ENCODE measurements at regions not wholly inside any gene's neighbourhood (a gene's known extent, or its start where the extent isn't known, plus 50 kb on each side); places are given as distances from the start of the nearest gene placed in this dataset.
"Not testable (repeated sequence)": the region's sequence is repeated elsewhere in the genome, so short reads cannot be mapped to it uniquely, and the experiment has no call there.

GRCh38 chr2:153532140-153532539 is 53.6 kb upstream of the RPRM start:
- H3K27me3 Mint-ChIP-seq = no peaks in the 10 kb centered on the region
- H3K9me3 Mint-ChIP-seq = peaks cover 10% of the 10 kb centered on the region
- no peak for DNase-seq (ENCODE audit: low spot score)
- no peaks in the 10 kb centered on the region for H3K36me3 Mint-ChIP-seq
- no peaks in the 10 kb centered on the region for H3K4me1 Mint-ChIP-seq (ENCODE audit: low read depth in 2 of 2)
- no peak overlapping the region for H3K4me3 Mint-ChIP-seq
- no peak overlapping the region for H3K27ac Mint-ChIP-seq
- no peak for ATAC-seq

- not testable (repeated sequence) for H3K36me3 Mint-ChIP-seq; DNase-seq (ENCODE audit: low spot score); ATAC-seq; H3K27me3 Mint-ChIP-seq; H3K27ac Mint-ChIP-seq; H3K4me3 Mint-ChIP-seq; H3K4me1 Mint-ChIP-seq (ENCODE audit: low read depth in 2 of 2)
- H3K9me3 Mint-ChIP-seq = peaks cover 13% of the 10 kb centered on the region
Measured at GRCh38 chr2:153533803-153534202, 55.2 kb upstream of the RPRM start.

GRCh38 chr2:153534590-153534989 is 56.0 kb upstream of the RPRM start:
- not testable (repeated sequence) for H3K27me3 Mint-ChIP-seq; H3K9me3 Mint-ChIP-seq; H3K36me3 Mint-ChIP-seq; ATAC-seq; H3K27ac Mint-ChIP-seq; H3K4me1 Mint-ChIP-seq (ENCODE audit: low read depth in 2 of 2); H3K4me3 Mint-ChIP-seq; DNase-seq (ENCODE audit: low spot score)

GRCh38 chr2:153536115-153536514 is 57.6 kb upstream of the RPRM start:
- Mint-ChIP-seq H3K4me1 (ENCODE audit: low read depth in 2 of 2) (no peaks in the 10 kb centered on the region), H3K4me3 (no peak overlapping the region), H3K27ac (no peak overlapping the region), H3K27me3 (no peaks in the 10 kb centered on the region), H3K9me3 (peaks cover 10% of the 10 kb centered on the region), H3K36me3 (peaks cover under 1% of the 10 kb centered on the region)
- ATAC-seq (no peak), DNase-seq (ENCODE audit: low spot score) (no peak)

- ATAC-seq; H3K27me3 Mint-ChIP-seq; H3K36me3 Mint-ChIP-seq; H3K4me3 Mint-ChIP-seq; DNase-seq (ENCODE audit: low spot score); H3K4me1 Mint-ChIP-seq (ENCODE audit: low read depth in 2 of 2); H3K27ac Mint-ChIP-seq: not testable (repeated sequence)
- peaks cover 17% of the 10 kb centered on the region for H3K9me3 Mint-ChIP-seq
Measured at GRCh38 chr2:153538102-153538501, 59.5 kb upstream of the RPRM start.

DNA sequence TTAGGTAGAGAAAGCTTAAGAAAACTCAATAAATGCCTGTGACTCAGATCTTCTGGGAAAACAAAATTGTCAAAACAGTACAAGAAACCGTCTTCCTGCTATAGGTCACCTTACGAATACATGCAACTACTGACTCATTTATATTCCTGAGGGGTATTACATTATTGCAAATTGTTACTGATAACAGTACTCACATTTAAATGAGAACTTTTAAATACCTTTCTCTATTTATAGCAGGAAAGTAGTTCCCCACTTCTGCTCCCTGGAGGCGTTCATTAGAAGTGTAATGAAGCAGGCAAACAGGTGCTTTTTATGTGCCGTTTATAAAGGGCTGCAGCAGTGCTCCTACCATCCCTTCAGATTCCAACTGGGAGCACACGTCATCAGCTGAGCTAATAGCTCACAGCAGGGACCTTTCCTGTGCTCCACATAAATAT is 65.1 kb upstream of the RPRM start:
- peaks cover 8% of the 10 kb centered on the region for H3K9me3 Mint-ChIP-seq
- H3K27ac Mint-ChIP-seq = no peak overlapping the region
- H3K27me3 Mint-ChIP-seq = no peaks in the 10 kb centered on the region
- no peak overlapping the region for H3K4me3 Mint-ChIP-seq
- peaks cover 5% of the 10 kb centered on the region for H3K36me3 Mint-ChIP-seq
- no peaks in the 10 kb centered on the region for H3K4me1 Mint-ChIP-seq (ENCODE audit: low read depth in 2 of 2)
- DNase-seq (ENCODE audit: low spot score) (no peak), ATAC-seq (peak in 1 of 2 donors; percentile 33)

- Mint-ChIP-seq H3K27ac (no peak overlapping the region), H3K4me3 (no peak overlapping the region), H3K36me3 (peaks cover 2% of the 10 kb centered on the region), H3K27me3 (no peaks in the 10 kb centered on the region), H3K9me3 (peaks cover 6% of the 10 kb centered on the region), H3K4me1 (ENCODE audit: low read depth in 2 of 2) (no peaks in the 10 kb centered on the region)
- DNase-seq (ENCODE audit: low spot score) (no peak), ATAC-seq (no peak)
Measured at GRCh38 chr2:153546358-153546757, 67.8 kb upstream of the RPRM start.

DNA sequence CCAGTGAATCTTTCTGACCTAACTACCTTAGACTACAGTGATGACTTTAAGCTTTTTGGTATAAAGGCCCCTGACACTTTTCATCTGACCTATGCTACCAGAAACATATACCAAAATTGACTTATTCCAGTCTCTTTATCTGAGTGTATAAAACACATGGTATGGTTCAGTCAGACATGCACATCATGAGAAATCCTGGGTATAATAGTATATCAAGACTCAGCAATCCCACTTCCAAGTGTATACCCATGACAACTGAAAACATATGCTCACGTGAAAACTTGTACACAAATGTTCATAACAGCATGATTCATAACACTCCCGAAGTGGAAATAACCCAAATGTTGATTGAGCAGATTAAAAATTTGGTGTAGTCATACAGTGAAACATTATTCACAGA is 70.0 kb upstream of the RPRM start:
- H3K4me3 Mint-ChIP-seq = no peak overlapping the region
- no peaks in the 10 kb centered on the region for H3K9me3 Mint-ChIP-seq
- ATAC-seq (no peak), DNase-seq (ENCODE audit: low spot score) (no peak)
- no peak overlapping the region for H3K27ac Mint-ChIP-seq
- H3K36me3 Mint-ChIP-seq = no peaks in the 10 kb centered on the region
- H3K4me1 Mint-ChIP-seq (ENCODE audit: low read depth in 2 of 2) = no peaks in the 10 kb centered on the region
- no peaks in the 10 kb centered on the region for H3K27me3 Mint-ChIP-seq

DNA sequence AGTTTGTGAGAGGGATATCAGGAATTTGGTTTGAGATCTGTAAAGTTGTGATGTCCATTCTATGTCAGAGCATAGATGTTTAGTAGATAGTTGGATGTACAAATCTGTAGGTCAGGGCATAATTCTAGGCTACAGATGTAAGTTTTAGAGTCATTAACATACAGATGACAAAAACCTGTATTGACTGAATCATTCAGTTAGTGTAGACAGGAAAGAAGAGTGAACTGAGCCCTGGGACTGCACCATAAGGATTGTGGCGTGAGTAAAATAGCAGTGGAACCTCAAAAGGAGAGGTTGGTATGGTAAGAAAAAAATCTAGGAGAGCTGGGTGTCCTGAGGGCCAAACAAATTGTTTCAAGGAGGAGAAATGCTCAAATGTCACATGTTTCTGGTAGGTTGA is 73.1 kb upstream of the RPRM start:
- DNase-seq (ENCODE audit: low spot score) = no peak
- H3K27ac Mint-ChIP-seq = no peak overlapping the region
- H3K9me3 Mint-ChIP-seq = no peaks in the 10 kb centered on the region
- H3K27me3 Mint-ChIP-seq = no peaks in the 10 kb centered on the region
- no peaks in the 10 kb centered on the region for H3K4me1 Mint-ChIP-seq (ENCODE audit: low read depth in 2 of 2)
- no peak overlapping the region for H3K4me3 Mint-ChIP-seq
- H3K36me3 Mint-ChIP-seq = no peaks in the 10 kb centered on the region
- ATAC-seq = no peak

DNA sequence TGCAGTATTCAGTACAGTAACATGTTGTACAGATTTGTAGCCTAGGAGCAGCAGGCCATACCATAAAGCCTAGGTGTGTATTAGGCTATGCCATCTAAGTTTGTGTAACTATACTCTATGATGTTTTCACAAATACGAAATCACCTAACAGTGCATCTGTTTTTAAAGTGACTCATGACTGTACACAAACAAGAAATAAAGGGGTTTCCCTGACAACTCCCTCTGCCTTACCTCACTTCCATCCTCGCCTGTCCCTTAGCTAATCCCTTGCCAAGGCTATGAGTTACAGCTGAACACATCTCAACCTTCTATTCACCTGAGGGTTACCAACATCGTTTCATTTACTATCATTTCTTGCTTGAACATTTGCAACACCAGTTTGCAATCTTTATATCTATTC is 78.6 kb upstream of the RPRM start:
- ATAC-seq (no peak), DNase-seq (ENCODE audit: low spot score) (no peak)
- Mint-ChIP-seq H3K36me3 (no peaks in the 10 kb centered on the region), H3K4me3 (no peak overlapping the region), H3K27me3 (no peaks in the 10 kb centered on the region), H3K27ac (no peak overlapping the region), H3K9me3 (peaks cover 3% of the 10 kb centered on the region), H3K4me1 (ENCODE audit: low read depth in 2 of 2) (no peaks in the 10 kb centered on the region)

- ATAC-seq (no peak), DNase-seq (ENCODE audit: low spot score) (no peak)
- Mint-ChIP-seq H3K9me3 (peaks cover 3% of the 10 kb centered on the region), H3K27me3 (no peaks in the 10 kb centered on the region), H3K36me3 (no peaks in the 10 kb centered on the region), H3K4me1 (ENCODE audit: low read depth in 2 of 2) (no peaks in the 10 kb centered on the region), H3K27ac (no peak overlapping the region), H3K4me3 (no peak overlapping the region)
Measured at GRCh38 chr2:153557714-153558113, 79.2 kb upstream of the RPRM start.

GRCh38 chr2:153558247-153558646 is 79.7 kb upstream of the RPRM start:
- H3K27ac Mint-ChIP-seq = no peak overlapping the region
- DNase-seq (ENCODE audit: low spot score) (no peak), ATAC-seq (no peak)
- H3K4me3 Mint-ChIP-seq = no peak overlapping the region
- H3K9me3 Mint-ChIP-seq = peaks cover 3% of the 10 kb centered on the region
- H3K4me1 Mint-ChIP-seq (ENCODE audit: low read depth in 2 of 2) = no peaks in the 10 kb centered on the region
- H3K36me3 Mint-ChIP-seq = no peaks in the 10 kb centered on the region
- H3K27me3 Mint-ChIP-seq = no peaks in the 10 kb centered on the region

DNA sequence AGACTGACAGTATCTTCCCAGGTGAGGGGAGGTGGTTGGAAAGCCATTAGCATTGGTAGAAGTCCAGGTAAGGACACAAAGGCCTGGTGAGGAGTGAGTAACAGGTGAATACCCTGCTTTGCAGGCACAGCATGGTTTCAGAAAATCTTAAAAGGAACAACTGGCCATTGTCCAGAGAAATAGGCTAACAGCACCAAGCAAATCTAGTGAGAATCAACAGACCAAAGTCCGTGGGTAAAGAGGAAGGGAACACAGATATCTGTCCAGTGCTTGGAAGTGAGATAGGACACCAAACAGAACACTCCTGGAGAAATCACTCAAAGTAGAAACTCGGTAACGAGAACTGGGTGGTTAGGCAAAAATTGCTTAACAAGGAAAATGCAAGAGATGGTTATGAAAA is 88.8 kb upstream of the RPRM start:
- Mint-ChIP-seq H3K36me3 (no peaks in the 10 kb centered on the region), H3K27ac (no peak overlapping the region), H3K4me1 (ENCODE audit: low read depth in 2 of 2) (no peaks in the 10 kb centered on the region), H3K9me3 (peaks cover 8% of the 10 kb centered on the region), H3K4me3 (no peak overlapping the region), H3K27me3 (no peaks in the 10 kb centered on the region)
- no peak for DNase-seq (ENCODE audit: low spot score)
- ATAC-seq = no peak

- H3K27me3 Mint-ChIP-seq = no peaks in the 10 kb centered on the region
- H3K9me3 Mint-ChIP-seq = peaks cover 11% of the 10 kb centered on the region
- ATAC-seq = no peak
- DNase-seq (ENCODE audit: low spot score) = no peak
- no peaks in the 10 kb centered on the region for H3K4me1 Mint-ChIP-seq (ENCODE audit: low read depth in 2 of 2)
- no peak overlapping the region for H3K4me3 Mint-ChIP-seq
- no peak overlapping the region for H3K27ac Mint-ChIP-seq
- no peaks in the 10 kb centered on the region for H3K36me3 Mint-ChIP-seq
Measured at GRCh38 chr2:153568105-153568504, 89.5 kb upstream of the RPRM start.

GRCh38 chr2:153575171-153575853 is 96.8 kb upstream of the RPRM start:
- Mint-ChIP-seq H3K9me3 (peaks cover 24% of the 10 kb centered on the region), H3K4me3 (no peak overlapping the region)

More at GRCh38 chr2:153575171-153575853, 96.8 kb upstream of the RPRM start:
- Mint-ChIP-seq H3K27me3 (no peaks in the 10 kb centered on the region), H3K4me1 (ENCODE audit: low read depth in 2 of 2) (no peaks in the 10 kb centered on the region), H3K36me3 (no peaks in the 10 kb centered on the region), H3K27ac (no peak overlapping the region)
- ATAC-seq (no peak), DNase-seq (ENCODE audit: low spot score) (no peak)

All from natural killer cell treated with Interleukin-12 subunit alpha and Interleukin-12 subunit beta and Interleukin-15 and Interleukin-18, amount 100 ng/mL, for 72 hours (primary cell).